ENCODE measurements at regions not wholly inside any gene's neighbourhood (a gene's known extent, or its start where the extent isn't known, plus 50 kb on each side); places are given as distances from the start of the nearest gene placed in this dataset.

DNA sequence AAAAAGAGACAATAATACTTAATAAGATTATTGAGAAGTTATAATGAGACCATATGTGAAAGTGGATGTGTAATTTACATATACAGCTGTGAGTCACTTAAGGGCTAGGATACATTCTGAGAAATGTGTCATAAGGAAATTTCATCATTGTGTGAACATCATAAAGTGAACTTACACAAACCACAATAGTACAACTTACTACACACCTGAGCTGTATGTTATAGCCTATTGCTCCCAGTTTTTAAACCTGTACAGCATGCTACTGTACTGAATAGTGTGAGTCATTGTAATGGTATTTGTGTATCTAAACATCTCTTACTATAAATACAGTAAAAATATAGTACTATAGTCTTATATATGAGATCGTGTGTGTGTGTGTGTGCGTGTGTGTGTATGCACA is 1420.3 kb upstream of the PIK3C3 start:
- TF ChIP-seq POLR2A (IDR thresholded peaks at IDR 0.05) (no peak), CTCF (IDR thresholded peaks at IDR 0.05) (no peak), EP300 (IDR thresholded peaks at IDR 0.05) (no peak)

DNA sequence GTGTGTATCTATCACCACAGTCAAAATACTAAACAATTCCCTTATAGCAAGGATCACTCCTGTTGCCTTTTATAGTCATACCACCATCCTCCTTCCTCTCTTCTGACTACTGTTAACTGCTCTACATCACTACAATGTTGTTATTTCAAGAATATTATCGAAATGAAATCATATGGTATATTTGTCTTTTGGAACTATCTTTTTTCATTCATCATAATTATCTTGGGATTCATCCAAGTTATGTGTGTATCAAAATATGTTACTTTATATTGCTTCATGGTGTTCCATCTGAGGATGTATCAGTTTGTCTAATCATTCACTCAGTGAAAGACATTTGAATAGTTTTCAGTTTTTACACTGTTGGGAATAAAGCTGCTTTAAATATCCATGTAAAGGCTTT is 1423.0 kb upstream of the PIK3C3 start:
- TF ChIP-seq CTCF (IDR thresholded peaks at IDR 0.05) (no peak), EP300 (IDR thresholded peaks at IDR 0.05) (no peak), POLR2A (IDR thresholded peaks at IDR 0.05) (no peak)
- intact Hi-C loops (cut with DNase I) = no loop called here
- WGBS, 3 donors = 77 to 87% (median 79%) methylated on average over 1 of the region's 1 CpG

More for the DNA sequence above, 1420.3 kb upstream of the PIK3C3 start:
- Histone ChIP-seq H3K27ac (no peak overlapping the region), H3K4me1 (ENCODE audit: insufficient read depth) (no peaks in the 10 kb centered on the region), H3K36me3 (no peaks in the 10 kb centered on the region), H3K27me3 (no peaks in the 10 kb centered on the region), H3K9me3 (no peaks in the 10 kb centered on the region), H3K4me3 (no peak overlapping the region)
- DNase-seq = no peak
- WGBS, 3 donors = 32 to 76% (median 68%) methylated on average over 2 of the region's 2 CpGs
- intact Hi-C loops (cut with DNase I) = no loop called here

DNA sequence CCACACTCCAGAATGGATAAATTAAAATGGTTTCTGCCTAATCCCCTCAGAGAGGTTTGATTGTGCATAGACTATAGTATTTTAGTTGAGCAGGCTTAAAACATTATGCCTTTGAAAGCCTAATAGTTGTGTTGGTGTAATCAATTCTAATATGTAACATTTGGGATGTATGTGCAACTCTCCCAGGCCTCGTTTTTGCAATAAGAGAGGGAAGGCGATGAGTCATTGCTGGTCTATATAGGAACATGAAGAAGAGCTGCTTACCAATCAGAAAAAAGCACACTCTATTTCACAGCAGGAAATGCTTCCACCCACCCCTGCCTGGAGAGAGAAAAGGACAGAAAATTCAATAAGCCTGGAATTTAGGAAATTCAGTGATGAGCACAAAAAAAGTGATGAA is 1424.0 kb upstream of the PIK3C3 start:
- H3K4me1 ChIP-seq (ENCODE audit: insufficient read depth) = no peaks in the 10 kb centered on the region

More for the DNA sequence above, 1423.0 kb upstream of the PIK3C3 start:
- no peak overlapping the region for H3K4me3 ChIP-seq
- H3K36me3 ChIP-seq = no peaks in the 10 kb centered on the region
- H3K27me3 ChIP-seq = no peaks in the 10 kb centered on the region
- H3K4me1 ChIP-seq (ENCODE audit: insufficient read depth) = no peaks in the 10 kb centered on the region
- no peak overlapping the region for H3K27ac ChIP-seq
- no peaks in the 10 kb centered on the region for H3K9me3 ChIP-seq
- no peak for DNase-seq

DNA sequence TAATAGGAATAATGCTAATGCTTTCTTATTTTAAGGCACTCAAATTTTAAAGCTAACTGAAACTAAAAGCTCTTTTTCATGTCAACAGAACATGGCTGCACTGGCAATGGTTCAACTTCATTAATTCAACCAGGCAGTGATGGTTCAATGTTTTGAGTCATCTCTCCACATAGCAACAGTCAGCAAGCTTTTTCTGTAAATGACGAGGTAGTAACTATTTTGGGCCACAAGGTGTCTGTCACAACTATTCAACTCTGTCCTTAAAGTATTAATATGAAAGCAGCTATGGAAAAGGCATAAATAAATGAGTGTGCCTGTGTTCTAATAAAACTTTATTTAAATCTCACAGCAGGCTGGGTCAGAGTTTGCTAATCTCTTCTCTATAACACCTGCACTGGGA is 1425.6 kb upstream of the PIK3C3 start:
- TF ChIP-seq POLR2A (IDR thresholded peaks at IDR 0.05) (no peak), EP300 (IDR thresholded peaks at IDR 0.05) (no peak), CTCF (IDR thresholded peaks at IDR 0.05) (no peak)
- no peaks in the 10 kb centered on the region for H3K36me3 ChIP-seq
- no peak overlapping the region for H3K4me3 ChIP-seq
- no peak overlapping the region for H3K27ac ChIP-seq
- no peaks in the 10 kb centered on the region for H3K4me1 ChIP-seq (ENCODE audit: insufficient read depth)
- 58 to 78% (median 59%) methylated on average over 1 of the region's 1 CpG for WGBS, 3 donors
- no peaks in the 10 kb centered on the region for H3K27me3 ChIP-seq
- H3K9me3 ChIP-seq = no peaks in the 10 kb centered on the region
- DNase-seq = no peak
- intact Hi-C loops (cut with DNase I) = no loop called here

More for the DNA sequence above, 1424.0 kb upstream of the PIK3C3 start:
- Histone ChIP-seq H3K27me3 (no peaks in the 10 kb centered on the region), H3K36me3 (no peaks in the 10 kb centered on the region), H3K27ac (no peak overlapping the region), H3K9me3 (no peaks in the 10 kb centered on the region), H3K4me3 (no peak overlapping the region)
- DNase-seq = no peak
- 75 to 84% (median 80%) methylated on average over 2 of the region's 2 CpGs for WGBS, 3 donors
- intact Hi-C loops (cut with DNase I) = no loop called here
- no peak for TF ChIP-seq EP300 (IDR thresholded peaks at IDR 0.05)
- no peak for TF ChIP-seq POLR2A (IDR thresholded peaks at IDR 0.05)
- TF ChIP-seq CTCF (IDR thresholded peaks at IDR 0.05) = no peak

GRCh38 chr18:40524881-40525280 is 1430.2 kb upstream of the PIK3C3 start:
- Histone ChIP-seq H3K4me1 (ENCODE audit: insufficient read depth) (no peaks in the 10 kb centered on the region), H3K4me3 (no peak overlapping the region), H3K27ac (no peak overlapping the region), H3K36me3 (no peaks in the 10 kb centered on the region), H3K27me3 (no peaks in the 10 kb centered on the region), H3K9me3 (no peaks in the 10 kb centered on the region)
- no peak for DNase-seq
- TF ChIP-seq POLR2A (IDR thresholded peaks at IDR 0.05) (no peak), CTCF (IDR thresholded peaks at IDR 0.05) (no peak), EP300 (IDR thresholded peaks at IDR 0.05) (no peak)
- WGBS, 3 donors = 20 to 65% (median 32%) methylated on average over 1 of the region's 1 CpG
- intact Hi-C loops (cut with DNase I) = no loop called here

Data from ovary (tissue), 7 donors.